Keratinocyte (primary cell): ENCODE measurements at regions not wholly inside any gene's neighbourhood (a gene's known extent, or its start where the extent isn't known, plus 50 kb on each side); places are given as distances from the start of the nearest gene placed in this dataset.
A peak's percentile ranks its signal among the peaks of the same experiment; 100 is the strongest.

Source experiments
- DNase-seq: peaks from one replicate; pipeline ENCODE4 v3.0.0-alpha.2; 2011; ENCODE audit warnings: low read depth, missing footprints, low spot score
- FAIRE-seq: peaks from 2 replicates; lab custom pipeline; 2011; peaks lifted over from hg19 to GRCh38; lab: Jason Lieb, UNC
- H2AFZ ChIP-seq: 2 replicates; pipeline ENCODE4 v1.6.0; 2012; ENCODE audit warnings: low read length, control low read depth, inconsistent platforms; ENCODE audit not compliant: control insufficient read depth
- H3K27ac ChIP-seq: 2 replicates; pipeline ENCODE4 v1.5.1; 2011; ENCODE audit warnings: low read length; ENCODE audit not compliant: control insufficient read depth, insufficient read depth
- H3K27me3 ChIP-seq: 3 replicates; pipeline ENCODE4 v1.6.0; 2011; ENCODE audit warnings: low read length; ENCODE audit not compliant: control insufficient read depth, insufficient read depth; ENCODE audit errors: extremely low read depth
- H3K36me3 ChIP-seq, 2 experiments: 2 replicates in 1 of 2; 3 replicates in 1 of 2; pipeline ENCODE4 v1.5.1; 2011; ENCODE audit warnings: low read length in 2 of 2, mild to moderate bottlenecking in 1 of 2; ENCODE audit not compliant: control insufficient read depth in 2 of 2, insufficient read depth in 2 of 2; ENCODE audit errors: extremely low read depth in 1 of 2
- H3K4me1 ChIP-seq: 3 replicates; pipeline ENCODE4 v1.5.1; 2011; ENCODE audit warnings: low read length; ENCODE audit not compliant: control insufficient read depth, insufficient read depth; ENCODE audit errors: extremely low read depth
- H3K4me2 ChIP-seq: 3 replicates; pipeline ENCODE4 v1.6.0; 2011; ENCODE audit warnings: low read depth, low read length; ENCODE audit not compliant: control insufficient read depth, insufficient read depth; ENCODE audit errors: extremely low read depth
- H3K4me3 ChIP-seq, 3 experiments: fragments of 200-600 bp in 1 of 3; sonication (generic) in 1 of 3; 2 replicates in 2 of 3; 3 replicates in 1 of 3; pipeline ENCODE4 v1.5.1; 2011 to 2016; ENCODE audit warnings: low read length in 3 of 3, mild to moderate bottlenecking in 3 of 3, control low read depth in 2 of 3, inconsistent platforms in 1 of 3, low read depth in 1 of 3, mixed read lengths in 1 of 3, mixed run types in 1 of 3, moderate library complexity in 1 of 3; ENCODE audit not compliant: control insufficient read depth in 2 of 3, insufficient read depth in 2 of 3; ENCODE audit errors: extremely low read depth in 1 of 3
- H3K79me2 ChIP-seq: 2 replicates; pipeline ENCODE4 v1.6.0; 2012; ENCODE audit warnings: low read length; ENCODE audit not compliant: control insufficient read depth, insufficient read depth
- H3K9ac ChIP-seq: 3 replicates; pipeline ENCODE4 v1.6.0; 2011; ENCODE audit warnings: low read length; ENCODE audit not compliant: control insufficient read depth, insufficient read depth; ENCODE audit errors: extremely low read depth
- H3K9me1 ChIP-seq: 3 replicates; pipeline ENCODE4 v1.6.0; 2011; ENCODE audit warnings: low read length; ENCODE audit not compliant: control insufficient read depth, insufficient read depth; ENCODE audit errors: extremely low read depth
- H3K9me3 ChIP-seq: 2 replicates; pipeline ENCODE4 v1.5.1; 2012; ENCODE audit warnings: low read depth, low read length; ENCODE audit not compliant: control insufficient read depth
- H4K20me1 ChIP-seq: 3 replicates; pipeline ENCODE4 v1.6.0; 2011; ENCODE audit warnings: low read length; ENCODE audit not compliant: control insufficient read depth, insufficient read depth; ENCODE audit errors: extremely low read depth
- CTCF ChIP-seq, 3 experiments: IDR thresholded peaks in 1 of 3; conservative IDR thresholded peaks in 1 of 3; optimal IDR thresholded peaks in 1 of 3; 2 replicates in 2 of 3; 3 replicates in 1 of 3; pipeline versions ENCODE3 to v1.5.1; 2011; ENCODE audit warnings: low read length in 3 of 3, mild to moderate bottlenecking in 3 of 3, moderate library complexity in 2 of 3, control low read depth in 1 of 3, inconsistent platforms in 1 of 3; ENCODE audit not compliant: insufficient read depth in 2 of 3; ENCODE audit errors: extremely low read depth in 1 of 3
- EZH2 ChIP-seq: IDR thresholded peaks from one replicate; pipeline ENCODE4 v1.6.1; 2012; ENCODE audit warnings: inconsistent platforms, mild to moderate bottlenecking, low read length, moderate library complexity
- dilution Hi-C: fragments of 300-500 bp; cut with MboI; formaldehyde crosslinking; loops from one replicate; pipeline ENCODE4 v1.7.0; 2020; ENCODE audit warnings: low sequenced_read_pairs; ENCODE audit not compliant: extremely low pct_ligation_motif_present

DNA sequence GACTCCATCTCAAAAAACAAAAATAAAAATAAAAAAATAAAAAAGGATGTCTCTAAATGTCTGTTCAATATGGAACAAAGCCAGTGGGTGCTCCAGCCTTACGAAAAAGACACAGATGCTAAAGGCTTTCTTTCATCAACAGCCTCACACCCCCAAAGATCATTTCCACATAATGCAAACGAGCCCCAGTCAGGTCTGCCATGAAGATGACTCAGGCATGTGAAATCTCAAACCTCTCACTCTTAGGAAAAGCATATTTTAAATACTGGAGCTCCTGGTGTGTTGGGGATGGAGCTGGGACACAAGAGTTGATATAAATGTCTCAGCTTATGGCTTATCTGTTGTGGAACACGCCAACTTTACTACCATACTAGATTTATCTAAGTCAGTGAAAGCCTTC, 49.9 kb upstream of the PLXNC1 start:
- H4K20me1 ChIP-seq = no peaks in the 10 kb centered on the region
- H3K9me3 ChIP-seq = no peaks in the 10 kb centered on the region
- H3K27me3 ChIP-seq = no peaks in the 10 kb centered on the region
- DNase-seq = no peak
- peak overlapping the region; percentile 17 for H3K4me2 ChIP-seq
- dilution Hi-C loops = no loop called here
- no peak overlapping the region for H3K9ac ChIP-seq
- H2AFZ ChIP-seq = no peak overlapping the region
- TF ChIP-seq CTCF (optimal IDR thresholded peaks at IDR 0.05 in 1 of 3, IDR thresholded peaks at IDR 0.05 in 1 of 3, conservative IDR thresholded peaks at IDR 0.05 in 1 of 3; ENCODE audit: extremely low read depth in 1 of 3, insufficient read depth in 2 of 3, low read length in 3 of 3) = no peak
- no peak for TF ChIP-seq EZH2
- peak overlapping the region; percentile 31 for H3K27ac ChIP-seq
- H3K4me3 ChIP-seq = no peak overlapping the region
- FAIRE-seq = peak; percentile 48
- no peaks in the 10 kb centered on the region for H3K79me2 ChIP-seq
- no peaks in the 10 kb centered on the region for H3K36me3 ChIP-seq
- no peaks in the 10 kb centered on the region for H3K9me1 ChIP-seq
- peaks cover 43% of the 10 kb centered on the region for H3K4me1 ChIP-seq
